Activated CD8-positive, alpha-beta T cell treated with anti-CD3 and anti-CD28 coated beads for 36 hours (primary cell): ENCODE measurements at regions not wholly inside any gene's neighbourhood (a gene's known extent, or its start where the extent isn't known, plus 50 kb on each side); places are given as distances from the start of the nearest gene placed in this dataset.

Source experiments
- ATAC-seq: fragments of 200-7000 bp; cut with Tn5 transposase; one replicate; pipeline ENCODE4 v1.10.0; 2021; ENCODE audit warnings: mild to moderate bottlenecking, moderate library complexity
- CTCF ChIA-PET: fragments of 350-600 bp; sonication (Branson Sonifier 250); formaldehyde crosslinking; loops from one replicate; lab custom pipeline; 2021; ENCODE audit warnings: antibody characterized with exemption; lab: Charles Lee
- POLR2A ChIA-PET: fragments of 350-600 bp; sonication (Branson Sonifier 250); formaldehyde crosslinking; loops from one replicate; lab custom pipeline; 2021; ENCODE audit warnings: antibody characterized with exemption; lab: Charles Lee
- DNase-seq: peaks from one replicate; pipeline ENCODE4 v3.0.0-alpha.2; 2020
- H3K27ac Mint-ChIP-seq: one replicate; pipeline ENCODE4 v1.8.0; 2021; ENCODE audit warnings: mild to moderate bottlenecking, mixed read lengths
- H3K27me3 Mint-ChIP-seq: one replicate; pipeline ENCODE4 v1.8.0; 2021; ENCODE audit warnings: mixed read lengths
- H3K36me3 Mint-ChIP-seq: one replicate; pipeline ENCODE4 v1.8.0; 2021; ENCODE audit warnings: low read depth, mixed read lengths
- H3K4me1 Mint-ChIP-seq: one replicate; pipeline ENCODE4 v1.8.0; 2021; ENCODE audit warnings: low read depth, mixed read lengths
- H3K4me3 Mint-ChIP-seq: one replicate; pipeline ENCODE4 v1.8.0; 2021; ENCODE audit warnings: mild to moderate bottlenecking, moderate library complexity, mixed read lengths
- H3K9me3 Mint-ChIP-seq: one replicate; pipeline ENCODE4 v1.8.0; 2021; ENCODE audit warnings: mixed read lengths
- CTCF ChIP-seq: fragments of 200-600 bp; IDR thresholded peaks from one replicate; pipeline ENCODE4 v1.8.0; 2022; ENCODE audit warnings: antibody characterized with exemption, mild to moderate bottlenecking
- intact Hi-C: fragments of 100-400 bp; cut with micrococcal nuclease; formaldehyde crosslinking; loops from one replicate; pipeline ENCODE4 v1.10.0; 2022

GRCh38 chr14:66140213-66140918 lies 345.8 kb upstream of the CCDC196 start:
- H3K27me3 Mint-ChIP-seq: peaks cover 2% of the 10 kb centered on the region
- intact Hi-C loops: no loop called here
- no peaks in the 10 kb centered on the region for H3K36me3 Mint-ChIP-seq
- H3K4me1 Mint-ChIP-seq: no peaks in the 10 kb centered on the region
- no peak for DNase-seq
- no peak for ATAC-seq
- H3K9me3 Mint-ChIP-seq: no peaks in the 10 kb centered on the region
- POLR2A ChIA-PET: no interaction called here
- CTCF ChIA-PET: no interaction called here
- TF ChIP-seq CTCF: no peak
- H3K4me3 Mint-ChIP-seq: no peak overlapping the region
- no peak overlapping the region for H3K27ac Mint-ChIP-seq

- H3K4me1 Mint-ChIP-seq: no peaks in the 10 kb centered on the region
- no peaks in the 10 kb centered on the region for H3K36me3 Mint-ChIP-seq
- TF ChIP-seq CTCF: no peak
- DNase-seq: no peak
- ATAC-seq: no peak
- H3K4me3 Mint-ChIP-seq: no peak overlapping the region
- intact Hi-C loops: no loop called here
- H3K9me3 Mint-ChIP-seq: no peaks in the 10 kb centered on the region
- H3K27me3 Mint-ChIP-seq: peaks cover 2% of the 10 kb centered on the region
- no peak overlapping the region for H3K27ac Mint-ChIP-seq
- POLR2A ChIA-PET: no interaction called here
- CTCF ChIA-PET: no interaction called here
Measured at GRCh38 chr14:66140963-66141362, 345.2 kb upstream of the CCDC196 start.

GRCh38 chr14:66141733-66142132 lies 344.4 kb upstream of the CCDC196 start:
- no peak for TF ChIP-seq CTCF
- Mint-ChIP-seq H3K27ac (no peak overlapping the region), H3K36me3 (no peaks in the 10 kb centered on the region)

GRCh38 chr14:66143387-66144112 lies 342.6 kb upstream of the CCDC196 start:
- no peak for TF ChIP-seq CTCF
- ATAC-seq: no peak
- Mint-ChIP-seq H3K27ac (no peak overlapping the region), H3K36me3 (no peaks in the 10 kb centered on the region), H3K4me1 (no peaks in the 10 kb centered on the region), H3K4me3 (no peak overlapping the region), H3K9me3 (no peaks in the 10 kb centered on the region), H3K27me3 (peaks cover 6% of the 10 kb centered on the region)
- ChIA-PET CTCF (no interaction called here), POLR2A (no interaction called here)
- no peak for DNase-seq
- intact Hi-C loops: no loop called here

More at GRCh38 chr14:66141733-66142132, 344.4 kb upstream of the CCDC196 start:
- ATAC-seq: no peak
- no peak overlapping the region for H3K4me3 Mint-ChIP-seq
- no peaks in the 10 kb centered on the region for H3K9me3 Mint-ChIP-seq
- intact Hi-C loops: no loop called here
- ChIA-PET POLR2A (no interaction called here), CTCF (no interaction called here)
- peaks cover 2% of the 10 kb centered on the region for H3K27me3 Mint-ChIP-seq
- no peaks in the 10 kb centered on the region for H3K4me1 Mint-ChIP-seq
- no peak for DNase-seq

- ChIA-PET CTCF (no interaction called here), POLR2A (interaction anchor here (0.9 kb wide), 1 partner anchor 88 kb away, joined by 3 read pairs; no protein-coding TSS in a partner anchor)
- Mint-ChIP-seq H3K27me3 (peaks cover under 1% of the 10 kb centered on the region), H3K36me3 (no peaks in the 10 kb centered on the region), H3K4me1 (no peaks in the 10 kb centered on the region), H3K4me3 (no peak overlapping the region), H3K9me3 (no peaks in the 10 kb centered on the region), H3K27ac (no peak overlapping the region)
- intact Hi-C loops: no loop called here
- DNase-seq (no peak), ATAC-seq (no peak)
- TF ChIP-seq CTCF: no peak
Measured at GRCh38 chr14:66152302-66152701, 333.9 kb upstream of the CCDC196 start.
